Liver (tissue), 8 donors: ENCODE measurements at regions not wholly inside any gene's neighbourhood (a gene's known extent, or its start where the extent isn't known, plus 50 kb on each side); places are given as distances from the start of the nearest gene placed in this dataset.

ENCODE experiments used
- DNase-seq: peaks from one replicate; pipeline ENCODE4 v3.0.0-alpha.2; 2017; ENCODE audit warnings: low spot score
- H3K27ac ChIP-seq, 2 donors: one replicate each; pipeline ENCODE4 v1.7.0; 2013; ENCODE audit warnings: inconsistent platforms in 2 of 2, low read length in 2 of 2, control low read depth in 1 of 2, low read depth in 1 of 2, mild to moderate bottlenecking in 1 of 2
- H3K27me3 ChIP-seq, 4 donors: one replicate each; pipeline versions ENCODE4 v1.6.1 to v1.7.0; 2013; ENCODE audit warnings: low read length in 3 of 4, inconsistent platforms in 1 of 4, mild to moderate bottlenecking in 1 of 4, moderate library complexity in 1 of 4; ENCODE audit not compliant: control insufficient read depth in 4 of 4, insufficient read depth in 4 of 4
- H3K36me3 ChIP-seq, 4 donors: one replicate each; pipeline versions ENCODE4 v1.6.1 to v1.7.0; 2013; ENCODE audit warnings: low read length in 3 of 4, mild to moderate bottlenecking in 3 of 4, low read depth in 1 of 4, moderate library complexity in 1 of 4; ENCODE audit not compliant: control insufficient read depth in 4 of 4, insufficient read depth in 3 of 4
- H3K4me1 ChIP-seq, 4 donors: one replicate each; pipeline versions ENCODE4 v1.6.1 to v1.7.0; 2013; ENCODE audit warnings: low read length in 3 of 4, mild to moderate bottlenecking in 3 of 4, moderate library complexity in 1 of 4; ENCODE audit not compliant: control insufficient read depth in 4 of 4, insufficient read depth in 4 of 4
- H3K4me3 ChIP-seq, 3 donors: one replicate each; pipeline versions ENCODE4 v1.6.1 to v1.7.0; 2013; ENCODE audit warnings: low read length in 3 of 3, control low read depth in 1 of 3, low read depth in 1 of 3, mild to moderate bottlenecking in 1 of 3
- H3K9ac ChIP-seq, 2 donors: one replicate each; pipeline ENCODE4 v1.7.0; 2013; ENCODE audit warnings: low read length in 2 of 2, mild to moderate bottlenecking in 2 of 2, moderate library complexity in 2 of 2, control low read depth in 1 of 2, low read depth in 1 of 2
- H3K9me3 ChIP-seq, 4 donors: one replicate each; pipeline versions ENCODE4 v1.6.1 to v1.7.0; 2013; ENCODE audit warnings: low read length in 3 of 4; ENCODE audit not compliant: control insufficient read depth in 4 of 4
- FOXA1 ChIP-seq: IDR thresholded peaks from 2 replicates; pipeline ENCODE4 v1.6.1; 2016; ENCODE audit warnings: antibody characterized with exemption
- GABPA ChIP-seq, 2 donors: IDR thresholded peaks in 1 of 2; conservative IDR thresholded peaks in 1 of 2; 2 replicates each; pipeline ENCODE4 v1.6.1; 2016; ENCODE audit warnings: antibody characterized with exemption in 2 of 2, mild to moderate bottlenecking in 1 of 2, moderate library complexity in 1 of 2
- HNF4A ChIP-seq, 2 donors: conservative IDR thresholded peaks; 2 replicates each; pipeline ENCODE4 v1.6.1; 2016; ENCODE audit warnings: antibody characterized with exemption in 2 of 2, mild to moderate bottlenecking in 2 of 2
- NR2F2 ChIP-seq: IDR thresholded peaks from 2 replicates; pipeline ENCODE4 v1.6.1; 2016; ENCODE audit warnings: antibody characterized with exemption
- RXRA ChIP-seq, 2 donors: IDR thresholded peaks; 2 replicates each; pipeline ENCODE4 v1.6.1; 2017 to 2018; ENCODE audit warnings: antibody characterized with exemption in 2 of 2, mild to moderate bottlenecking in 1 of 2
- SP1 ChIP-seq: IDR thresholded peaks from 2 replicates; pipeline ENCODE4 v1.6.1; 2018; ENCODE audit warnings: antibody characterized with exemption, mild to moderate bottlenecking
- TAF1 ChIP-seq: conservative IDR thresholded peaks from 2 replicates; pipeline ENCODE4 v1.6.1; 2016; ENCODE audit warnings: antibody characterized with exemption, mild to moderate bottlenecking
- YY1 ChIP-seq: IDR thresholded peaks from 2 replicates; pipeline ENCODE4 v1.6.1; 2016; ENCODE audit warnings: antibody characterized with exemption, mild to moderate bottlenecking
- WGBS: extraction: QIAGEN DNeasy Blood & Tissue Kit; methylation state at CpG from one replicate; pipeline ENCODE4 v1.1.7; 2013; 5-methylcytosine and 5-hydroxymethylcytosine counted together
- TF ChIP-seq, protein P1 (sequence below): IDR thresholded peaks from 2 replicates; pipeline ENCODE4 v1.6.1; 2016; ENCODE audit warnings: antibody characterized with exemption
- TF ChIP-seq, protein P2 (sequence below): IDR thresholded peaks from 2 replicates; pipeline ENCODE4 v1.6.1; 2016; ENCODE audit warnings: antibody characterized with exemption
- TF ChIP-seq, protein P3 (sequence below): fragments of 150-350 bp; IDR thresholded peaks from 2 replicates; pipeline ENCODE4 v1.5.1; 2017; ENCODE audit warnings: improper control_type of control experiment, low read depth, low read length; ENCODE audit not compliant: missing input control
- TF ChIP-seq, protein P4 (sequence below): IDR thresholded peaks from 2 replicates; pipeline ENCODE4 v1.6.1; 2016; ENCODE audit warnings: antibody characterized with exemption
- donor health status: healthy.
- donor health status: healthy.
- donor health status: healthy.
- donor health status: healthy.
- donor health status: healthy.

DNA sequence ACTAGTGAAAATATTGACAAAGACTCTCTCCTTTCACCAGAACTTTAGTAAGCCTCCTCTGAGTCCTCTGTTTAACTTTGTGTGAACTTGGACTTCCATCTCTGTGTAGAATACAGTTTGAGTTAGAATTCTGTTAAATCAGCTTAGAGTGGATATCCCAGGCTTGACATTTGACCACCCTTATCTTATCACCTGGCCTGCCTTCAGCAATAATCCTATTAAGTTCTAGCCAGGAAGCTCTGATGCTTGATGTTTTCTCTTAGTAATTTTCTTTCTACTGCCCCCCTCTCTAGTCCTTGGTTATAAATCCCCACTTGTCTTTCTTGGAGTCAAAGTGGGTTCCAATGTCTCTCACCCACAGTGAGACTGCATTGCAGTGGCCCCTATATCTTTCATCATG is 702.7 kb upstream of the GCFC2 start:
- H3K4me3 ChIP-seq: no peak overlapping the region
- no peaks in the 10 kb centered on the region for H3K4me1 ChIP-seq
- no peaks in the 10 kb centered on the region for H3K27me3 ChIP-seq
- no peak overlapping the region for H3K9ac ChIP-seq
- DNase-seq: no peak
- no peak overlapping the region for H3K27ac ChIP-seq
- no peaks in the 10 kb centered on the region for H3K36me3 ChIP-seq
- no peaks in the 10 kb centered on the region for H3K9me3 ChIP-seq
- TF ChIP-seq, protein P1, sequence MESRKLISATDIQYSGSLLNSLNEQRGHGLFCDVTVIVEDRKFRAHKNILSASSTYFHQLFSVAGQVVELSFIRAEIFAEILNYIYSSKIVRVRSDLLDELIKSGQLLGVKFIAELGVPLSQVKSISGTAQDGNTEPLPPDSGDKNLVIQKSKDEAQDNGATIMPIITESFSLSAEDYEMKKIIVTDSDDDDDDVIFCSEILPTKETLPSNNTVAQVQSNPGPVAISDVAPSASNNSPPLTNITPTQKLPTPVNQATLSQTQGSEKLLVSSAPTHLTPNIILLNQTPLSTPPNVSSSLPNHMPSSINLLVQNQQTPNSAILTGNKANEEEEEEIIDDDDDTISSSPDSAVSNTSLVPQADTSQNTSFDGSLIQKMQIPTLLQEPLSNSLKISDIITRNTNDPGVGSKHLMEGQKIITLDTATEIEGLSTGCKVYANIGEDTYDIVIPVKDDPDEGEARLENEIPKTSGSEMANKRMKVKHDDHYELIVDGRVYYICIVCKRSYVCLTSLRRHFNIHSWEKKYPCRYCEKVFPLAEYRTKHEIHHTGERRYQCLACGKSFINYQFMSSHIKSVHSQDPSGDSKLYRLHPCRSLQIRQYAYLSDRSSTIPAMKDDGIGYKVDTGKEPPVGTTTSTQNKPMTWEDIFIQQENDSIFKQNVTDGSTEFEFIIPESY: no peak

DNA sequence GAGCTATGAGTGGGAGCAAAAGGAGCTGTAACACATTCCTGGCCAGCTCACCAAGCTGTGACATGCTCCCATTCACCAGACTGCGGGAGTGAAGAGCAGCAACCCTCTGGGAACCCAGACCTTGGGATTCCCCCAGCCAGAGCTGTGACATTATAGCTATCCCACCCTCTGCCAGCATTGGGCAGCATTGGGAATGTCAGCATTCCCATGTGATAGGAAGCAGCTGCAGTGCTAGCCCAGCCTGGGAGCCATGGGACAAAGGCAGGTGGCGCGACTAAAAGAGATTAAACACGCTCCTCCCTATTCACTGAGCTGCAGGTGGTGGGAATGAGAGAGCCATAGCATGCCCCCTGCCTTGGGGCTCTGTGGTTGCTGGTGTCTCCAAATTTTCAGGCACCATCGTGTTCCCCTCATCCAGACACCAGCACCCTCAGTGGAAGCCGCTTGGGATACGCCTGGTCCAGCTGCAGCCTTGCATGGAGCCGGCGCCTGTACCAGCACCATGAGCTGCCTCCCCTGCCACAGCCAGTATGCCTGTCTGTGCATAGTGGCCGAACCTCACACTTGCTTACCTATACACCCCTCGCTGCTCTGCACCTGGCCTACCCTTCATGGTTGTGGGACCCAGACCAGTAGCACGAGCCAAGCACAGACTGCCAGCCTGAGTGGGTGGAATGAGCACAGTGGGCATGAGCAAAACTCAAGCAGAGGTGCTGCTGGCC is 695.6 kb upstream of the GCFC2 start:
- 80% methylated on average over 12 of the region's 12 CpGs for WGBS
- H3K36me3 ChIP-seq: no peaks in the 10 kb centered on the region
- H3K9ac ChIP-seq: no peak overlapping the region
- TF ChIP-seq SP1 (no peak), TAF1 (no peak), GABPA (IDR thresholded peaks at IDR 0.05 in 1 of 2, conservative IDR thresholded peaks at IDR 0.05 in 1 of 2) (no peak), RXRA (IDR thresholded peaks at IDR 0.05) (no peak), FOXA1 (no peak)
- TF ChIP-seq, protein P2, sequence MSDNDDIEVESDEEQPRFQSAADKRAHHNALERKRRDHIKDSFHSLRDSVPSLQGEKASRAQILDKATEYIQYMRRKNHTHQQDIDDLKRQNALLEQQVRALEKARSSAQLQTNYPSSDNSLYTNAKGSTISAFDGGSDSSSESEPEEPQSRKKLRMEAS: no peak
- TF ChIP-seq, protein P3, sequence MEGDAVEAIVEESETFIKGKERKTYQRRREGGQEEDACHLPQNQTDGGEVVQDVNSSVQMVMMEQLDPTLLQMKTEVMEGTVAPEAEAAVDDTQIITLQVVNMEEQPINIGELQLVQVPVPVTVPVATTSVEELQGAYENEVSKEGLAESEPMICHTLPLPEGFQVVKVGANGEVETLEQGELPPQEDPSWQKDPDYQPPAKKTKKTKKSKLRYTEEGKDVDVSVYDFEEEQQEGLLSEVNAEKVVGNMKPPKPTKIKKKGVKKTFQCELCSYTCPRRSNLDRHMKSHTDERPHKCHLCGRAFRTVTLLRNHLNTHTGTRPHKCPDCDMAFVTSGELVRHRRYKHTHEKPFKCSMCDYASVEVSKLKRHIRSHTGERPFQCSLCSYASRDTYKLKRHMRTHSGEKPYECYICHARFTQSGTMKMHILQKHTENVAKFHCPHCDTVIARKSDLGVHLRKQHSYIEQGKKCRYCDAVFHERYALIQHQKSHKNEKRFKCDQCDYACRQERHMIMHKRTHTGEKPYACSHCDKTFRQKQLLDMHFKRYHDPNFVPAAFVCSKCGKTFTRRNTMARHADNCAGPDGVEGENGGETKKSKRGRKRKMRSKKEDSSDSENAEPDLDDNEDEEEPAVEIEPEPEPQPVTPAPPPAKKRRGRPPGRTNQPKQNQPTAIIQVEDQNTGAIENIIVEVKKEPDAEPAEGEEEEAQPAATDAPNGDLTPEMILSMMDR: no peak
- TF ChIP-seq, protein P1: no peak
- H3K4me1 ChIP-seq: no peaks in the 10 kb centered on the region
- H3K9me3 ChIP-seq: no peaks in the 10 kb centered on the region
- H3K27me3 ChIP-seq: no peaks in the 10 kb centered on the region
- DNase-seq: no peak
- H3K4me3 ChIP-seq: no peak overlapping the region
- no peak overlapping the region for H3K27ac ChIP-seq

DNA sequence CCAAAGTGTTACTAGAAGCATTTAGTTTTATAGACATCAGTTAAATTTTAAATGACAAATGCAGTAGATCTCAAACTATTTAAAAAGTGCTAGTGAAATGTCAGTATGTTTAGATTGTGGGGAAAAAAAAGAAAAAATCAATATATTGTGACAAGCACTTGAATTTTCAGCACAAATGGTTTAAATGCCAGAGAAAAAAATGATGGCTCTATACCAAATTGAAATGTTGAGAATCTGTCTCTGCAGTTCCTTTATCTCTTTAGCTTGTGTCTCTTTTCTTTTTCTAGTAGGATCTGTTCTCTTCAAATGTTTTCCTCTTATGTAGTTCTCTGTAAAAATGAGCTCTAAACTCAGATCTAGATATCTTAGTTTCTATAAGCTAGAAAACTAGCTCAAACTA is 682.6 kb upstream of the GCFC2 start:
- Histone ChIP-seq H3K4me1 (peaks cover 0 to 2% (median 0%) of the 10 kb centered on the region in 4 donors), H3K36me3 (no peaks in the 10 kb centered on the region)
- DNase-seq: no peak
- TF ChIP-seq RXRA (IDR thresholded peaks at IDR 0.05) (no peak), YY1 (no peak), TAF1 (no peak), NR2F2 (no peak), GABPA (IDR thresholded peaks at IDR 0.05 in 1 of 2, conservative IDR thresholded peaks at IDR 0.05 in 1 of 2) (no peak), HNF4A (conservative IDR thresholded peaks at IDR 0.05) (no peak)
- TF ChIP-seq, protein P1: no peak
- TF ChIP-seq, protein P4, sequence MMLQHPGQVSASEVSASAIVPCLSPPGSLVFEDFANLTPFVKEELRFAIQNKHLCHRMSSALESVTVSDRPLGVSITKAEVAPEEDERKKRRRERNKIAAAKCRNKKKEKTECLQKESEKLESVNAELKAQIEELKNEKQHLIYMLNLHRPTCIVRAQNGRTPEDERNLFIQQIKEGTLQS: no peak
- TF ChIP-seq, protein P2: no peak
- TF ChIP-seq, protein P3: no peak

More for the DNA sequence above, 682.6 kb upstream of the GCFC2 start:
- no peaks in the 10 kb centered on the region for H3K27me3 ChIP-seq
- no peaks in the 10 kb centered on the region for H3K9me3 ChIP-seq
- H3K9ac ChIP-seq: no peak overlapping the region
- no peak overlapping the region for H3K4me3 ChIP-seq
- H3K27ac ChIP-seq: no peak overlapping the region
